ENCODE measurements at regions not wholly inside any gene's neighbourhood (a gene's known extent, or its start where the extent isn't known, plus 50 kb on each side); places are given as distances from the start of the nearest gene placed in this dataset.

DNA sequence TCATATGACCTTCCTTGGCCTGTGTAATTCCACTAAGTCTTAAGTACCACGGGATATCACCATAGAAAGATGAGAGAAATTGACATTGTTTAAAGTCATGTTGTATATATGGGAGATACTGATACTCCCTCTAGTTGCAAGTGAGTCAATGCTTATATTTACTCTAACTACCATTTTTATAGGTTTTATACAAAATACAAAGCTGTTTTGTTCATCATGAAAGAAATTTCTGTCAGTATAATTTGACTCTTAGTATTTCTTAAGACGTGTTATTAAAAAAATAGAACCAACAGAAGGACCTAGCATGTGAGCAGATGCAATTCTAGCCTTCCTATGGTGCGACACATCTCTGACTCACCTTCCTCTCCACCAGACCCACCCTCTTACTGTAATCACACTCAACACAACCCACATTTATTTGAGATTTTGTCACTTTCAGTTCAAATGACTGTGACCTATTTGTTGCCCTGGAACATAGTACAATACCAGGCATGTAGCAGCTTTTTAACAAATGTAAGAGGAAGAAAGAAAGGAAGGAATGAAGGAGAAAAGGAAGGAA, 453.1 kb downstream of the CMPK2 start:
- ChIA-PET POLR2A (no interaction called here), CTCF (no interaction called here)
- no peak for DNase-seq (ENCODE audit: low read depth, low spot score)

DNA sequence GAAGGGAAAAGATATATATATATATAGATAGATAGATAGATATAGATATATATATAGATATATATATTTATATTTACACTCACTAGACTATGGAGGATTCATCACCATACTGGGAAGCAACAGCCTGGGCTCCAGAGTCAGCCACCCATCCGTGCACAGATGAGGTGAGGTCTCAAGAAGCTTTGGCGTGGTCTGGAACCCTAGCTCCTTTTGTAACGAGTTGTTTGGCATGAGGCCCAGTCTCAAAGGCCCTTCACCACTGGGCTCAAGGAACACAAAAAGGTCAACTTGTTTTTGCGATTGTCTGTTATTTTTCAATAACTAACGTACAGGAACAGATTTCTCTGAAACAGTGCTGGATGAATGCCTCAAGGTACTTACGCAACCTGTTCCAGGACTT, 448.7 kb downstream of the CMPK2 start:
- ChIA-PET POLR2A (no interaction called here), CTCF (no interaction called here)
- TF ChIP-seq, protein P1, sequence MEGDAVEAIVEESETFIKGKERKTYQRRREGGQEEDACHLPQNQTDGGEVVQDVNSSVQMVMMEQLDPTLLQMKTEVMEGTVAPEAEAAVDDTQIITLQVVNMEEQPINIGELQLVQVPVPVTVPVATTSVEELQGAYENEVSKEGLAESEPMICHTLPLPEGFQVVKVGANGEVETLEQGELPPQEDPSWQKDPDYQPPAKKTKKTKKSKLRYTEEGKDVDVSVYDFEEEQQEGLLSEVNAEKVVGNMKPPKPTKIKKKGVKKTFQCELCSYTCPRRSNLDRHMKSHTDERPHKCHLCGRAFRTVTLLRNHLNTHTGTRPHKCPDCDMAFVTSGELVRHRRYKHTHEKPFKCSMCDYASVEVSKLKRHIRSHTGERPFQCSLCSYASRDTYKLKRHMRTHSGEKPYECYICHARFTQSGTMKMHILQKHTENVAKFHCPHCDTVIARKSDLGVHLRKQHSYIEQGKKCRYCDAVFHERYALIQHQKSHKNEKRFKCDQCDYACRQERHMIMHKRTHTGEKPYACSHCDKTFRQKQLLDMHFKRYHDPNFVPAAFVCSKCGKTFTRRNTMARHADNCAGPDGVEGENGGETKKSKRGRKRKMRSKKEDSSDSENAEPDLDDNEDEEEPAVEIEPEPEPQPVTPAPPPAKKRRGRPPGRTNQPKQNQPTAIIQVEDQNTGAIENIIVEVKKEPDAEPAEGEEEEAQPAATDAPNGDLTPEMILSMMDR (IDR thresholded peaks at IDR 0.05; ENCODE audit: insufficient read depth, low read length, missing control alignments) = no peak
- DNase-seq (ENCODE audit: low read depth, low spot score) = no peak
- H3K4me3 ChIP-seq (ENCODE audit: low read depth, low read length) = no peak overlapping the region

More for the DNA sequence above, 453.1 kb downstream of the CMPK2 start:
- H3K4me3 ChIP-seq (ENCODE audit: low read depth, low read length) = no peak overlapping the region
- TF ChIP-seq, protein P1 (IDR thresholded peaks at IDR 0.05; ENCODE audit: insufficient read depth, low read length, missing control alignments) = no peak

DNA sequence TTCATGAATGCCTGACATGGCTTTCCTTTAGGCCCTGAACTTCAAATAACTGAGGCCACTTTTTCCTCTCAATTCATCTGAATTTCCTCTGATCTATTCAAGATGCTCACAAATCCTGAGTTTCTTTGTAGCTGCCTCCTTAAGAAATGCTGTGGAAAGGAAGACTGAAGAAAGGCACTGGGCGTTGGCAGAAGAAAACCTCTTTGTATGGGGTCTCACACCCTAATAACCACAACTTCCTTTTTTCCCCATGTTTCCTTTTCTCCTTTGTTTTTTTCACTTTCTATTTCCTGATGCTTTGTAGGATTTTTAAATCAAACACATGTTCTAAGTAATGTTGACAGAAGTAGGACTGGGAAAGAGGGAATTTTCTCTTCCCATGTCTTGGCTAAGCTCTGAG, 447.4 kb downstream of the CMPK2 start:
- no peak overlapping the region for H3K4me3 ChIP-seq (ENCODE audit: low read depth, low read length)
- TF ChIP-seq, protein P1 (IDR thresholded peaks at IDR 0.05; ENCODE audit: insufficient read depth, low read length, missing control alignments) = no peak
- ChIA-PET CTCF (no interaction called here), POLR2A (no interaction called here)
- no peak for DNase-seq (ENCODE audit: low read depth, low spot score)

- ChIA-PET POLR2A (no interaction called here), CTCF (no interaction called here)
- TF ChIP-seq, protein P1 (IDR thresholded peaks at IDR 0.05; ENCODE audit: insufficient read depth, low read length, missing control alignments) = no peak
- H3K4me3 ChIP-seq (ENCODE audit: low read depth, low read length) = no peak overlapping the region
- DNase-seq (ENCODE audit: low read depth, low spot score) = no peak
Observed at GRCh38 chr2:6421138-6421730, 444.5 kb downstream of the CMPK2 start.

DNA sequence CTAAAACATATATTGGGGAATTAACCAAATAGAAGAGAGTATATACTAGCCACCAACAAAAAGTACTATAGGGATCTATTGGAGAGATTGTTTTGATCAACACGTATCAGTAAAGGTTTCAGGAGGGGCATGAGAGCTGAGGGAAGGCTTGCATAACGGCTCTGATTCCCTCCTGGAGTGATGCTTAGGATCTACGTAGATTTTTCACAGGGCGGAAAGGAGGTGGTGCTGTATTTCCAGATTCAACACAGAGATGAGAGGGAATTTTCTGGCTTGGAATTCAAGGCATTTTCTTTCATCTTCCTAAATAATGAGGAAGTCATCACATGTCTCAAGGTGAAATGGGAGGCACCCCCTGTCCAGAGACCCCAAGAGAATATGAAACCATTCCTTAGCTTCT, 443.8 kb downstream of the CMPK2 start:
- TF ChIP-seq, protein P1 (IDR thresholded peaks at IDR 0.05; ENCODE audit: insufficient read depth, low read length, missing control alignments) = no peak
- no peak for DNase-seq (ENCODE audit: low read depth, low spot score)
- CTCF ChIA-PET = no interaction called here
- H3K4me3 ChIP-seq (ENCODE audit: low read depth, low read length) = no peak overlapping the region
- POLR2A ChIA-PET = no interaction called here

- DNase-seq (ENCODE audit: low read depth, low spot score) = no peak
- ChIA-PET CTCF (no interaction called here), POLR2A (no interaction called here)
- TF ChIP-seq, protein P1 (IDR thresholded peaks at IDR 0.05; ENCODE audit: insufficient read depth, low read length, missing control alignments) = no peak
- no peak overlapping the region for H3K4me3 ChIP-seq (ENCODE audit: low read depth, low read length)
Observed at GRCh38 chr2:6423157-6423556, 442.6 kb downstream of the CMPK2 start.
